Lower leg skin (tissue), 3 donors: ENCODE measurements at regions not wholly inside any gene's neighbourhood (a gene's known extent, or its start where the extent isn't known, plus 50 kb on each side); places are given as distances from the start of the nearest gene placed in this dataset.

Source experiments
- CTCF ChIP-seq, 3 donors: fragments of 450-650 bp; IDR thresholded peaks; one replicate each; pipeline ENCODE4 v1.5.1; 2016; ENCODE audit warnings: antibody characterized with exemption in 3 of 3, mild to moderate bottlenecking in 3 of 3, moderate library complexity in 2 of 3
- POLR2A ChIP-seq, 2 donors: fragments of 450-650 bp; IDR thresholded peaks; one replicate each; pipeline ENCODE4 v1.6.1; 2016 to 2017; ENCODE audit warnings: antibody characterized with exemption in 2 of 2, mild to moderate bottlenecking in 1 of 2, moderate library complexity in 1 of 2

GRCh38 chr11:29119116-29119515 is 897.7 kb downstream of the KCNA4 start:
- TF ChIP-seq CTCF (IDR thresholded peaks at IDR 0.05) (no peak), POLR2A (IDR thresholded peaks at IDR 0.05) (no peak)
